Nephron progenitor cell (in vitro differentiated cells): ENCODE measurements at regions not wholly inside any gene's neighbourhood (a gene's known extent, or its start where the extent isn't known, plus 50 kb on each side); places are given as distances from the start of the nearest gene placed in this dataset.
"Not testable (repeated sequence)": the region's sequence is repeated elsewhere in the genome, so short reads cannot be mapped to it uniquely, and the experiment has no call there.

Source experiments
- DNase-seq: peaks from one replicate; pipeline ENCODE4 v3.0.0; 2021
- H3K27ac Mint-ChIP-seq: 2 replicates; pipeline ENCODE4 v1.8.0; 2021; ENCODE audit warnings: mild to moderate bottlenecking, moderate library complexity, mixed read lengths
- H3K27me3 Mint-ChIP-seq: 2 replicates; pipeline ENCODE4 v1.8.0; 2021; ENCODE audit warnings: mild to moderate bottlenecking, low read depth, mixed read lengths; ENCODE audit not compliant: poor library complexity
- H3K36me3 Mint-ChIP-seq: 2 replicates; pipeline ENCODE4 v1.8.0; 2021; ENCODE audit warnings: low read depth, mixed read lengths
- H3K4me1 Mint-ChIP-seq: 2 replicates; pipeline ENCODE4 v1.8.0; 2021; ENCODE audit warnings: mixed read lengths
- H3K4me3 Mint-ChIP-seq: 2 replicates; pipeline ENCODE4 v1.8.0; 2021; ENCODE audit warnings: mild to moderate bottlenecking, moderate library complexity, mixed read lengths
- H3K9me3 Mint-ChIP-seq: 2 replicates; pipeline ENCODE4 v1.8.0; 2021; ENCODE audit warnings: mild to moderate bottlenecking, moderate library complexity, mixed read lengths
- TF ChIP-seq, protein P1 (sequence below): fragments of 200-600 bp; sonication (generic); IDR thresholded peaks from 2 replicates; pipeline ENCODE4 v1.5.0; 2021; ENCODE audit warnings: antibody characterized with exemption

DNA sequence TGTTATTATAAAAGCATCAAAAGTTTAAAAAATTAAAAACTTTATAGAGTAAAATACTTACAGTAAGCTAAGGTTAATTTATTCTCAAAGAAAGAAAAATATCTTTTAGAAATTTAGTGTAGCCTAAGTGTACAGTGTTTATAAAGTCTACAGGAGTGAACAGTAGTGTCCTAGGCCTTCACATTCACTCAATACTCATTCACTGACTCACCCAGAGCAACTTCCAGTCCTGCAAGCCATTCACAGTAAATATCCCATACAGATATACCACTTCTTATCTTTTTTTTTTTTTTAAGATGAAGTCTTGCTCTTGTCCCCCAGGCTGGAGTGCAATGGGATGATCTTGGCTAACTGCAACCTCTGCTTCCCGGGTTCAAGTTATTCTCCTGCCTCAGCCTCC lies 73.1 kb upstream of the FST start:
- Mint-ChIP-seq H3K9me3 (peaks cover 14% of the 10 kb centered on the region), H3K27ac (no peak overlapping the region), H3K4me3 (no peak overlapping the region), H3K27me3 (no peaks in the 10 kb centered on the region), H3K4me1 (no peaks in the 10 kb centered on the region), H3K36me3 (no peaks in the 10 kb centered on the region)
- DNase-seq, result no peak
- TF ChIP-seq, protein P1, sequence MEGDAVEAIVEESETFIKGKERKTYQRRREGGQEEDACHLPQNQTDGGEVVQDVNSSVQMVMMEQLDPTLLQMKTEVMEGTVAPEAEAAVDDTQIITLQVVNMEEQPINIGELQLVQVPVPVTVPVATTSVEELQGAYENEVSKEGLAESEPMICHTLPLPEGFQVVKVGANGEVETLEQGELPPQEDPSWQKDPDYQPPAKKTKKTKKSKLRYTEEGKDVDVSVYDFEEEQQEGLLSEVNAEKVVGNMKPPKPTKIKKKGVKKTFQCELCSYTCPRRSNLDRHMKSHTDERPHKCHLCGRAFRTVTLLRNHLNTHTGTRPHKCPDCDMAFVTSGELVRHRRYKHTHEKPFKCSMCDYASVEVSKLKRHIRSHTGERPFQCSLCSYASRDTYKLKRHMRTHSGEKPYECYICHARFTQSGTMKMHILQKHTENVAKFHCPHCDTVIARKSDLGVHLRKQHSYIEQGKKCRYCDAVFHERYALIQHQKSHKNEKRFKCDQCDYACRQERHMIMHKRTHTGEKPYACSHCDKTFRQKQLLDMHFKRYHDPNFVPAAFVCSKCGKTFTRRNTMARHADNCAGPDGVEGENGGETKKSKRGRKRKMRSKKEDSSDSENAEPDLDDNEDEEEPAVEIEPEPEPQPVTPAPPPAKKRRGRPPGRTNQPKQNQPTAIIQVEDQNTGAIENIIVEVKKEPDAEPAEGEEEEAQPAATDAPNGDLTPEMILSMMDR, result no peak

DNA sequence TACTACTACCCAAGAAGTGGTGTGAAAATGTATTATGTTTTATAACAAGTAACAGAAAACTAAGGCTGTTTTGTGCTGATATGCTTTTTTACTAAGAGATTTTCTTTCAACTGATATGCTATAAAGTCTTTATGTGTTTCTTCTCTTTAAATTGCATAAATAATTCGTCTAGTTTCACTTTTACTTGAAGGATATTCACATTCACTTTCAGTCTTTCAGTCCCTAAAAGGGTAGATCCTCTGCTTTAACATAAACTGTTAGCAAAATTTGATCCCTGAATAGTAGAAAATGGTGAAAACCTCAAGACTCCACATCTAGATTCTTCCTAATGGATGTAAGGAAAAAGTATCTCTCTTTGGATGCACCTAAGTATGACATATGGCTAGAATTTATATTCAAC lies 69.0 kb upstream of the FST start:
- TF ChIP-seq, protein P1, result no peak
- Mint-ChIP-seq H3K27me3 (no peaks in the 10 kb centered on the region), H3K27ac (no peak overlapping the region), H3K36me3 (peaks cover 3% of the 10 kb centered on the region), H3K9me3 (peaks cover 28% of the 10 kb centered on the region), H3K4me1 (no peaks in the 10 kb centered on the region), H3K4me3 (no peak overlapping the region)
- DNase-seq, result no peak

DNA sequence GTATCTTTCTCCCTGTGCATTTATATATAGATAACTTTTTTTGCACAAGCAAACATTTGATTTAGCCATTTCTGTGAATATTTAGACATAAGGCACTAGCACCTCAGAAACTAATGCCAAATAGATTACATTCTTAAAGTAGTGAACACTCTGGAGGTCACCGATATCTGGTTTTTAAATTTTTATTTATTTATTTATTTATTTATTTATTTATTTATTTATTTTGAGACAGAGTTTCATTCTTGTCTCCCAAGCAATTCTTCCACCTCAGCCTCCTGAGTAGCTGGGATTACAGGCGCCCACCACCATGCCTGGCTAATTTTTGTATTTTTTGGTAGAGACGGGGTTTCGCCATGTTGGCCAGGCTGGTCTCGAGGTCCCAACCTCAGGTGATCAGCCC lies 67.9 kb upstream of the FST start:
- H3K36me3 Mint-ChIP-seq, DNase-seq, H3K27me3 Mint-ChIP-seq, H3K4me1 Mint-ChIP-seq, H3K4me3 Mint-ChIP-seq, H3K27ac Mint-ChIP-seq: not testable (repeated sequence)
- H3K9me3 Mint-ChIP-seq, result peaks cover 28% of the 10 kb centered on the region

DNA sequence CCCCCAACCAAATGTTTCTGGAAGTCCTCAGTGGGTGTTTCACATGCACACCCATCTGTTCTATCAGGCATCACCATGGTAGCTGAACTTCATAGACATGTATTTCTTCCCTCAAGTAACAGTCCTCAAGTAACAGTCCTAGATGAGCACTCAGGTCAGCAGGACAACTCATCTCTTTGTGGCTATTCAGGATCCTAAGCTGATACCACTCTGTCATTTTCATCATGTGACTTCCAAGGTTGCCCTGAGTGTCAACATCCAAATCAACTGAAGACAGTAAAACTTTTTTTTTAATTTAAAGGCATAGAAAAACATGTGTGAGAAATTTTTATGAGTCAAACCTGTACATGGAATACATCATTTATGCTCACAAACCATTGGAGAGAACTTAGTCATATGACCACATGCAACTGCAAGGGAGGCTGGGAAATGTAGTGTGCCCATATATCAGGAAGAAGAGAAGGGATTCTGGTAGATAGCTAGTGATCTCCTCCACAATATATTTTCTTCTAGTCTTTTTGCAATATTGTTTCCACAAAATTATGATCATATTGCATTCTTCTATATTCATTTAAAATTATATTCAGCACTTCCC lies 64.2 kb upstream of the FST start:
- no peaks in the 10 kb centered on the region for H3K4me1 Mint-ChIP-seq
- no peak for DNase-seq
- H3K36me3 Mint-ChIP-seq, result peaks cover 3% of the 10 kb centered on the region
- H3K4me3 Mint-ChIP-seq, result no peak overlapping the region
- no peak overlapping the region for H3K27ac Mint-ChIP-seq
- H3K27me3 Mint-ChIP-seq, result no peaks in the 10 kb centered on the region
- TF ChIP-seq, protein P1, result no peak
- H3K9me3 Mint-ChIP-seq, result peaks cover 18% of the 10 kb centered on the region

DNA sequence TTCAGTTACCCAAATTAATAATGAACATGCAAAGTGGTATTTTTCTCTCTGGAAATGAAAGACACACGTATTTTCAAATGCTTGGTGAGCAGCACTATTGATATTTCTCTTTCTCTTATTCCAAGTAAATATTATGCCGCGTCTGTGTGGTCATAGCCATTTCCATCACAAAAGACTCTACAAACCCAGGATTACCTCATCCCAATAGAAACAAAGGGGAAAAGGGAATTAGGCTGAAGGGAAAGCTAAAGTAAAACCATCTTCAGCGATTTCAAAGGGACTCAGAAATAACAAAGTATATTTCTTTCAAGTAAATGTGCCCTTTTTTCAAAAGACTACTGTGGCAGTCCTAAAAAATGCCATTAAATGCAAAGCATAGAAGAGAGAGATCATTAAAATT lies 62.0 kb upstream of the FST start:
- Mint-ChIP-seq H3K27me3 (no peaks in the 10 kb centered on the region), H3K4me3 (no peak overlapping the region), H3K36me3 (peaks cover 3% of the 10 kb centered on the region), H3K9me3 (peaks cover 10% of the 10 kb centered on the region), H3K27ac (no peak overlapping the region), H3K4me1 (peaks cover 6% of the 10 kb centered on the region)
- TF ChIP-seq, protein P1, result no peak
- no peak for DNase-seq

DNA sequence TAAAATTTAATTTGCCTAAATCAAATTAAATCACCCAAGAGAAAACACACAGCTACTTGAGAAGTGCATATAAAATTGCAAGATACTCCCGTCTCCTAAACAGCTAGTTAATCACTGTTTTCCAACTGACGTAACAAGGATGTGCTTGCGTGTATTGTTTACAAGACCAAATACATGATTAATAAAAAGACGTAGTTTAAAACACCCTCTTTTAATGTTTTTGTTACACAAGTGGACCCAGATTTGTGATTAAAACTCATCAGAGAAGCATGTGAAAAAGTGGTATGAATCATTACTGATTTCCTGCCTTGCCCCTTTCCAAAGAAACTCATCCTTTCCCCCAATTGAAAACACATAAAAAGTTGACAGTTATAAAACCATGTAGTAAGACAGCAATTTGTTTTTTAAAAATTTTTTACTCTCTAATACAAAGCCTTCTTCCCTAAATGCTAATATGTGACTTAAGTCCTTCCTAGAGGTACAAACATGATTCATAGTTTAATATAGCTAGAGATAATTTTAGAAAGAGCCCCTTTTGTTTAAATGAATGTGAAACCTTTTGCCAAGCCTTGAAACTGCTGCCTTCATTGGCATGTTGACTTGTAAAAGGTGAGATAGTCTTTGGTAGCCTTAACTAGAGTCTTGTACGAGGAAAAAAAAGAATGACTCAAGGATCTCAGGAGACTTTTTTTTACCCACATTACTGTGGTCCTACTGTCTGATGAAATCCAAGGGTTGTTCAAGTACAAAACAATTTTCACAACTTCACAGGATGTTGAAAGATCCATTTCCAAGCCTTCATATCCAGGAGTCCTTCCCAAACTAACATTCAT lies 61.4 kb upstream of the FST start:
- Mint-ChIP-seq H3K36me3 (peaks cover 3% of the 10 kb centered on the region), H3K9me3 (peaks cover 7% of the 10 kb centered on the region), H3K27me3 (no peaks in the 10 kb centered on the region), H3K4me1 (peaks cover 10% of the 10 kb centered on the region), H3K4me3 (no peak overlapping the region), H3K27ac (no peak overlapping the region)
- TF ChIP-seq, protein P1, result no peak
- no peak for DNase-seq
